GM21360 (cell line): ENCODE measurements at regions not wholly inside any gene's neighbourhood (a gene's known extent, or its start where the extent isn't known, plus 50 kb on each side); places are given as distances from the start of the nearest gene placed in this dataset.

Experiments
- ATAC-seq: cut with Tn5 transposase; IDR thresholded peaks from one replicate; pipeline ENCODE4 v1.9.1; 2021; ENCODE audit warnings: mild to moderate bottlenecking, moderate library complexity; ENCODE audit not compliant: unreplicated experiment

DNA sequence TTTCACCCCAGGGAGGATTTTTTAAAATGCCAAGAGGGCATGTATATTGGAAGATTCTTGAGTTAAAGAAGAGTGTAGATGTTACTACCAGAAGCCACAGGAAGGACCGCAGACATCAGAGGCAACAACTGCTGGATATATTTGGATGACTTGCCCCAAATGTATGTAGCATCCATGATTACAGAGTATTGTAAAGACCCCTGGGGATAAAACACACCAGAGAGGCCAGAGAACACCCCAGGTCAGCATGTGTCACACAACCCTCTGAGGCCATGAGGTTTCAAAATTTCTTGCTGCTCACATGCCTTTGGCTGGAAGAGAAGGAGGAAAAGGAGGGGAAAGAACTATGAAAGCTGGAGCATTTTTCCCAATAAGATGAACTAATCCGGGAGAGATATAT is 108.0 kb upstream of the LSM8 start:
- ATAC-seq = no peak

DNA sequence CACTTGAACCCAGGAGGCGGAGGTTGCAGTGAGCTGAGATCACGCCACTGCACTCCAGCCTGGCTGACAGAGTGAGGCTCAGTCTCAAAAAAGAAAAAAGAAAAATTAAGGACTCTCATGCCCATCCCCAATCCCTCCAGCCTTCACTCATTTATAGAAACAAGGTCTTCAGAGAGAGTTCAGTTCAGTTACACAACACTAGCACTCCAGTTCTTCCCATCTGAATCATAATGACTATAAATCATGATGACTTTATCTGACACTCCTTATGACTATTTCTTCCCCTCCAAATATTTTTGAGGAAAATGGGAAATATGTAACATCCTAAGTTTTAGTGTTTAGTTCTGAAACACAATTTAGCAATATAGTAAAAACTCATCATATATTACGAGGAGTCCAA is 107.4 kb upstream of the LSM8 start:
- no peak for ATAC-seq

GRCh38 chr7:118078015-118078414 is 105.9 kb upstream of the LSM8 start:
- no peak for ATAC-seq

GRCh38 chr7:118079369-118079768 is 104.6 kb upstream of the LSM8 start:
- ATAC-seq = no peak

DNA sequence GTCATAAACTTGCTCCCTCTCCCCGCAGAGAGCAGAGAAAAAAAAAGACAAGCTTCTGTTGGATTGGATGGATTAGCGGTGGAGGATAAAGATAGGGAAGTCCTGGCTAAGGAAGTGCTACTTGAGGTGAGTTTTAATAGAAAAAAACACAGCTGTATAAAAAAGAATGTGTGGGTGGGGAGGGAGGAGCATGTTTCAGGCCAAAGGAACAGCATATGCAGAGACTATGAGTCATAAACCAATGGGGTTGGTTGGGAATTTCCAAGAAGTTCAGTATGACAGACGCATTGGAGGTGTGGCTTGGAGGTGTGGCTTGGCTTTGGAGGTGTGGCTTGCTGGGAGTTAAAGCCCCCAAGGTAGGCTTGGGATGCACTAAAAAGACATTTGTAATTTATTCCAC is 103.0 kb upstream of the LSM8 start:
- peak; percentile 99 for ATAC-seq

DNA sequence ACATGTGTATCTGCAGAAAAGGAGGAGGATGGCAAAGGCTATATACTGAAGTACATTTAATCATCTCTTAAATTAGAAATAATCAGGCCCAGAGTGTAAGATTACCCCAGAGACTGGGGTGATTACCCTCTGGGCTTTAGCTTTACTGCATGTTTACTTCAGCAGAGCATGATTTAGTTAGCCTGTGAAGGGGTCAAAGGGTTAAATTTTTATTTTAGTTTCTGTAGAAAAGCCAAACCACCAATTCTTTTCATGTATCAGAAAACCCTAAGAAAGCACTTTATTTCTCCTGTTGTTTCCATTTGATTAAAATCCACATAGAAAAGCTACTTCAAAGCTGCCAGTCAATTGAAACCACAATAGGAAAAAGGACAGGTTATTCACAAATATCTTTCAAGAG is 101.5 kb upstream of the LSM8 start:
- no peak for ATAC-seq

GRCh38 chr7:118085000-118085399 is 99.0 kb upstream of the LSM8 start:
- ATAC-seq = no peak

- ATAC-seq = no peak
Measured at GRCh38 chr7:118087126-118087525, 96.8 kb upstream of the LSM8 start.

- ATAC-seq = no peak
Measured at GRCh38 chr7:118094044-118094443, 89.9 kb upstream of the LSM8 start.

GRCh38 chr7:118104812-118105441 is 79.0 kb upstream of the LSM8 start:
- ATAC-seq = peak; percentile 67

GRCh38 chr7:118109607-118110006 is 74.4 kb upstream of the LSM8 start:
- ATAC-seq = no peak

DNA sequence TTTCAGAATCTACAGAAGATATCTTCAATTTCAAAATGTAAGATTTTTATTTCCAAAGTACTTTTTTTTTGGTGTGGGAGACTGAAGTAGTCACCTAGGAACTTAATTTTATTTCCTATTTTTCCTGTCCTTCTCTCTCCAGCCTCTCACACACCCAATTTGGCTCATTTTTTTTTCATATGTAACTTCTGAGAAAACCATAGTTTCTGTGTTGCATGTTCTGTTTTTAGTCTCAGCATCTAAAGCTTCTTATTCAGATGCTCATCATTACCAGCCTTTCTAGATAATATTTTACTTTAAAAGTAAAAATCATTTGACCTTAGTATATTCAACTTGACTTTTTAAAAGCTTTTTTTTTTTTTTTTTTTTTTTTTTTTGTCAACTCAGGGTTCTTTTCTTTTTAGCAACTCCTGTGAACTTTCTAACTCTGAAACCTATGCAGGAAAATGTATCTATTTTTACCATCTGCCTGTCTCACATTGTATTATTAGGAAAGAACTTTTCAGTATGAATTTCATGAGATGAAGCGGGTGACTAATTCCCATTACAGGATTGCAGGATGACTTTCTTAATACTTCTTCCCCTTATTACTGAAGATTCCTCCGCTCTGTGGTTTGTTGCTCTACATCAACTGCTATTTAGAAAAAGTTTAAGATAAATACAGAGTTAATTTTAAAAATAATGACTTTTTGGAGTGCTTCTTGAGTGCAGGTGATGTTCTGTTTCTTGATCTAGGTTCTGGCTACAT is 73.6 kb upstream of the LSM8 start:
- no peak for ATAC-seq

DNA sequence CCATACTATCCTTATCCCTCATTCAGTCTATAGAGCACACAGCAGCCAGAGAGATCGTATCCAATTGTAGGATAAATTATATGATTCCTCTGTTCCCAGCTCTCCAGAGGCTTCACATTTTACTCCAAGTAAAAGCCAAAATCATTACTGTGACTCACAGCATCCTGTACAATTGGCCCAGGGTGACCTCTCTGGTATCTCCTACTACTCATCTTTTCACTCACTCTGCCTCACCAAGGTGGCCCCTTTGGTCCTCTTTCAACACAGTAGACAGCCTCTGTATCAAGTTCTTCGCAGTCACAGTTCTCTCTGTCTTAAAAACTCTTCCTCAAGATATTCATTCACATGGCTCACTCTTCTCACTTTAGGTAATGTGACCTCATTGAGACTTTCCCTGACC is 72.6 kb upstream of the LSM8 start:
- no peak for ATAC-seq

GRCh38 chr7:118114175-118114574 is 69.8 kb upstream of the LSM8 start:
- no peak for ATAC-seq

DNA sequence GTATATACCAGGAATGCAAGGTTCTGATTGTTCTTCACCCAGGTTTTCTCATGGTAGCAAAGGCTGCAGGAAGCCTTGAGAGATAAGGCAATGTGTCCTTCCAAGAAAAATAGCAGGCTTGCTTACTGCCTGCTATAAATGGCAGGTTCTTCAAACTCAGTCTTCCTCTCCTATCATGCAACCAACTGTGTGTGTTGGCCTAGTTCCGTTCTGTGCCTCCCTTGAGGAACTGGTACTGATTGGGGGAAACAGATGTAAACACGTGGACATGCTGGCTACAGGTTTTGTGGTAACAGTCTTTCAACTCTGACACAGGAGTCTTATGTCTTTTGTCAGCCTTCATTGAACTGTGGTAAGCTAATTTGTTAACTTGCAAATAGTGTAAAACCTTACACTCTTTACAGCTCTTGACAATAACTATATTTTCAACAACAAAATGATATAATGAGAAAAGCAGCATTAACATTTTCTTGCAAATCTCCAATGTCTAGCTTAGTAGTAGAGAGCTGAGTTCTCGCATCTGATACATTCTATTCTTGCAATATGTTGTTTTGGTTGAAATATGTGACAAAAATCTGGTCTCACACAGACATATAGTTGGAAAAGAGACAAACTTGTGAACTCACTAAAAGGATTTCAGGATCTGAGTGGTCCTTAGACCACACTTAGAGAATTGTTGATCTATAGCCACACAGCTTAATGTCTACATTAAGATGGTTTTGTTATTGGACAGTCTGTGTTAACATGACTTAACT is 54.7 kb upstream of the LSM8 start:
- ATAC-seq = peak; percentile 87

DNA sequence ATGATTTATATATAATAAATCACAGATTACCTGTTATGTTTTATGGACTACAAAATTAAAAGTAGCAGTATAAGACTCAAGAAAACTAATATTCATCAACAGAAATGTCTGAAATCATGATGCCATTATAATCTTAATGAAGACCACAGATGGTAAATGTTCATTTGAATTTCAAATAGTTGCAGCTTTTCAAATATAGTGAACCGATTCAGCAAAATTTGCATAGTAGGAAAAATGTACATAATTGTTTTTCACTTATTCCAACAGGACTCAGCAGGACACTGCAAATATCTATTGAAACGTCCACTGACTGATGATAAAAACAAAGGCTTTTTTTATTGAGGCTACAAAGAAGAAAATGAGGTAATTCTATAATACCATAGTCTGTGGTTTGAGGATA is 51.2 kb upstream of the LSM8 start:
- ATAC-seq = no peak
